ENCODE measurements at regions not wholly inside any gene's neighbourhood (a gene's known extent, or its start where the extent isn't known, plus 50 kb on each side); places are given as distances from the start of the nearest gene placed in this dataset.
A peak's percentile ranks its signal among the peaks of the same experiment; 100 is the strongest.

- Histone ChIP-seq H3K27me3 (ENCODE audit: control insufficient read depth, insufficient read depth, low read length, poor library complexity, severe bottlenecking) (no peaks in the 10 kb centered on the region), H3K9me3 (ENCODE audit: control insufficient read depth, low read length) (no peaks in the 10 kb centered on the region), H3K4me1 (ENCODE audit: control insufficient read depth, insufficient read depth, low read length) (no peaks in the 10 kb centered on the region), H3K27ac (ENCODE audit: low read depth, low read length) (no peak overlapping the region), H3K4me3 (ENCODE audit: low read length) (no peak overlapping the region), H3K9ac (ENCODE audit: extremely low read depth, low read length, poor library complexity, severe bottlenecking) (no peak overlapping the region), H3K36me3 (ENCODE audit: control insufficient read depth, insufficient read depth, low read length) (no peaks in the 10 kb centered on the region)
- TF ChIP-seq CTCF (conservative IDR thresholded peaks at IDR 0.05) = no peak
- Mint-ChIP-seq H3K27me3 (ENCODE audit: insufficient read depth) (no peaks in the 10 kb centered on the region), H3K4me3 (no peak overlapping the region), H3K4me1 (no peaks in the 10 kb centered on the region), H3K27ac (no peak overlapping the region), H3K9me3 (peaks cover 2% of the 10 kb centered on the region), H3K36me3 (ENCODE audit: low read depth) (no peaks in the 10 kb centered on the region)
- 97% methylated on average over 2 of the region's 2 CpGs; no CpG with 5 or more reads in 1 of the 2 experiments for WGBS, 2 experiments (ENCODE audit: insufficient coverage in 1 of 2, insufficient read length in 1 of 2)
- no peak for DNase-seq
These were observed 69.8 kb upstream of the DNAH14 start for GRCh38 chr1:224859651-224860050.

GRCh38 chr1:224860488-224861338 lies 68.8 kb upstream of the DNAH14 start:
- Histone ChIP-seq H3K4me1 (ENCODE audit: control insufficient read depth, insufficient read depth, low read length) (no peaks in the 10 kb centered on the region), H3K9me3 (ENCODE audit: control insufficient read depth, low read length) (peaks cover 4% of the 10 kb centered on the region), H3K9ac (ENCODE audit: extremely low read depth, low read length, poor library complexity, severe bottlenecking) (no peak overlapping the region), H3K4me3 (ENCODE audit: low read length) (no peak overlapping the region), H3K27ac (ENCODE audit: low read depth, low read length) (peak overlapping the region; percentile 49), H3K36me3 (ENCODE audit: control insufficient read depth, insufficient read depth, low read length) (no peaks in the 10 kb centered on the region), H3K27me3 (ENCODE audit: control insufficient read depth, insufficient read depth, low read length, poor library complexity, severe bottlenecking) (no peaks in the 10 kb centered on the region)
- Mint-ChIP-seq H3K36me3 (ENCODE audit: low read depth) (no peaks in the 10 kb centered on the region), H3K27me3 (ENCODE audit: insufficient read depth) (no peaks in the 10 kb centered on the region), H3K27ac (no peak overlapping the region), H3K4me1 (no peaks in the 10 kb centered on the region), H3K4me3 (no peak overlapping the region), H3K9me3 (peaks cover 4% of the 10 kb centered on the region)
- no peak for TF ChIP-seq CTCF (conservative IDR thresholded peaks at IDR 0.05)
- DNase-seq = no peak
- 66 to 83% methylated on average over 4 to 6 of the region's 6 CpGs for WGBS, 2 experiments (ENCODE audit: insufficient coverage in 1 of 2, insufficient read length in 1 of 2)

DNA sequence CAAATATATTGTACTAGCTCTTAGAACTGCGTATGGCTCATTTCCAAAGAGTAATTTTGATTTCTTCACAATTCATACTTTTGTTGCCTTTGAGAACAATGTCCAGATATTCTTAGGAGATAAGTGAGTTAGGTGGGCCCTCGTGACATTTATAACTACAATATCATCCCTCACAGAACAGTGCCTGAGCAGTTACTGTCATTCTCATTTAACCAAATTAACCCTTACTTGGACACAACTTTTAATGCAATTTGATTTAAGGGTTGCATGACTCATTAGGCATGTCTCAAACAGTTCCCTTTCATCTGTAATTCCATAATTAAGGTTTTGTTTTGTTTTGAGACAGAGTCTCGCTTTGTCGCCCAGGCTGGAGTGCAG lies 68.1 kb upstream of the DNAH14 start:
- H3K27ac Mint-ChIP-seq = no peak overlapping the region
- no peaks in the 10 kb centered on the region for H3K36me3 Mint-ChIP-seq (ENCODE audit: low read depth)
- Histone ChIP-seq H3K4me1 (ENCODE audit: control insufficient read depth, insufficient read depth, low read length) (no peaks in the 10 kb centered on the region), H3K4me3 (ENCODE audit: low read length) (no peak overlapping the region), H3K9me3 (ENCODE audit: control insufficient read depth, low read length) (peaks cover 7% of the 10 kb centered on the region), H3K9ac (ENCODE audit: extremely low read depth, low read length, poor library complexity, severe bottlenecking) (no peak overlapping the region), H3K36me3 (ENCODE audit: control insufficient read depth, insufficient read depth, low read length) (no peaks in the 10 kb centered on the region), H3K27ac (ENCODE audit: low read depth, low read length) (peak overlapping the region; percentile 49), H3K27me3 (ENCODE audit: control insufficient read depth, insufficient read depth, low read length, poor library complexity, severe bottlenecking) (no peaks in the 10 kb centered on the region)
- no peaks in the 10 kb centered on the region for H3K4me1 Mint-ChIP-seq
- no peaks in the 10 kb centered on the region for H3K27me3 Mint-ChIP-seq (ENCODE audit: insufficient read depth)
- TF ChIP-seq CTCF (conservative IDR thresholded peaks at IDR 0.05) = no peak
- peaks cover 8% of the 10 kb centered on the region for H3K9me3 Mint-ChIP-seq
- no peak overlapping the region for H3K4me3 Mint-ChIP-seq
- no peak for DNase-seq
- WGBS, 2 experiments (ENCODE audit: insufficient coverage in 1 of 2, insufficient read length in 1 of 2) = 88 to 96% methylated on average over 3 to 4 of the region's 4 CpGs

All from endodermal cell (in vitro differentiated cells).